BJ (cell line): ENCODE measurements at regions not wholly inside any gene's neighbourhood (a gene's known extent, or its start where the extent isn't known, plus 50 kb on each side); places are given as distances from the start of the nearest gene placed in this dataset.

ENCODE experiments used
- CTCF ChIA-PET: fragments of 350-600 bp; formaldehyde crosslinking; extraction: SDS; loops from one replicate; lab custom pipeline; 2021; ENCODE audit warnings: antibody characterized with exemption, inconsistent platforms; lab: Yijun Ruan, JAX
- POLR2A ChIA-PET: fragments of 300-600 bp; sonication (Branson Sonifier 250); formaldehyde crosslinking; extraction: SDS; loops from one replicate; lab custom pipeline; 2021; ENCODE audit warnings: antibody characterized with exemption; lab: Charles Lee
- DNase-seq: peaks from one replicate; pipeline ENCODE4 v3.0.0-alpha.2; 2011; ENCODE audit warnings: low read depth
- H3K27me3 ChIP-seq: 2 replicates; pipeline ENCODE4 v1.6.0; 2011; ENCODE audit warnings: low read length; ENCODE audit not compliant: control insufficient read depth, insufficient read depth
- H3K36me3 ChIP-seq: 2 replicates; pipeline ENCODE4 v1.5.1; 2011; ENCODE audit warnings: low read length; ENCODE audit not compliant: control insufficient read depth, insufficient read depth
- H3K4me3 ChIP-seq: 2 replicates; pipeline ENCODE4 v1.5.1; 2011; ENCODE audit warnings: low read depth, mild to moderate bottlenecking, control low read depth, low read length
- CTCF ChIP-seq: IDR thresholded peaks from 2 replicates; pipeline ENCODE4 v1.5.1; 2011; ENCODE audit warnings: low read depth, mild to moderate bottlenecking, control low read depth, inconsistent platforms, low read length, moderate library complexity; ENCODE audit not compliant: insufficient read depth

- H3K36me3 ChIP-seq, result no peaks in the 10 kb centered on the region
- POLR2A ChIA-PET, result no interaction called here
- no peak for TF ChIP-seq CTCF
- H3K4me3 ChIP-seq, result no peak overlapping the region
- DNase-seq, result no peak
- H3K27me3 ChIP-seq, result 0 out of 2 replicates have a peak, but pooled peaks cover 2% of the 10 kb centered on the region
- CTCF ChIA-PET, result no interaction called here
These were observed 160.8 kb upstream of the BMP2 start for GRCh38 chr20:6606651-6607050.

GRCh38 chr20:6605055-6605935, 162.2 kb upstream of the BMP2 start:
- TF ChIP-seq CTCF, result no peak
- POLR2A ChIA-PET, result no interaction called here
- H3K27me3 ChIP-seq, result 0 out of 2 replicates have a peak, but pooled peaks cover 2% of the 10 kb centered on the region
- no peaks in the 10 kb centered on the region for H3K36me3 ChIP-seq
- no peak overlapping the region for H3K4me3 ChIP-seq
- CTCF ChIA-PET, result no interaction called here
- no peak for DNase-seq

GRCh38 chr20:6604179-6604578, 163.3 kb upstream of the BMP2 start:
- no peak for TF ChIP-seq CTCF
- Histone ChIP-seq H3K4me3 (no peak overlapping the region), H3K36me3 (no peaks in the 10 kb centered on the region), H3K27me3 (0 out of 2 replicates have a peak, but pooled peaks cover 2% of the 10 kb centered on the region)
- no peak for DNase-seq
- POLR2A ChIA-PET, result no interaction called here
- CTCF ChIA-PET, result no interaction called here

GRCh38 chr20:6599876-6600735, 167.4 kb upstream of the BMP2 start:
- Histone ChIP-seq H3K27me3 (0 out of 2 replicates have a peak, but pooled peaks cover 4% of the 10 kb centered on the region), H3K4me3 (no peak overlapping the region), H3K36me3 (no peaks in the 10 kb centered on the region)
- ChIA-PET POLR2A (no interaction called here), CTCF (interaction anchor here (1.1 kb wide), 1 partner anchor 17 kb away, joined by 4 read pairs; no protein-coding TSS in a partner anchor)
- TF ChIP-seq CTCF, result no peak
- no peak for DNase-seq

GRCh38 chr20:6595704-6596103, 171.8 kb upstream of the BMP2 start:
- no peak for DNase-seq
- POLR2A ChIA-PET, result no interaction called here
- Histone ChIP-seq H3K36me3 (no peaks in the 10 kb centered on the region), H3K27me3 (0 out of 2 replicates have a peak, but pooled peaks cover 2% of the 10 kb centered on the region), H3K4me3 (no peak overlapping the region)
- CTCF ChIA-PET, result interaction anchor here (1.3 to 5.7 kb wide), 3 partner anchors 13 to 42 kb away, joined by 4 to 32 read pairs (median 7); no protein-coding TSS in a partner anchor
- no peak for TF ChIP-seq CTCF
